ENCODE measurements at regions not wholly inside any gene's neighbourhood (a gene's known extent, or its start where the extent isn't known, plus 50 kb on each side); places are given as distances from the start of the nearest gene placed in this dataset.

GRCh38 chr2:22035361-22035830 lies 911.6 kb downstream of the TDRD15 start:
- Histone ChIP-seq H3K4me1 (no peaks in the 10 kb centered on the region), H3K27ac (no peak overlapping the region), H2AFZ (no peak overlapping the region), H3K4me2 (ENCODE audit: low read length) (no peak overlapping the region), H3K4me3 (ENCODE audit: low read depth, low read length) (no peak overlapping the region), H3K9ac (no peak overlapping the region), H3K36me3 (ENCODE audit: control insufficient read depth, insufficient read depth, low read length) (no peaks in the 10 kb centered on the region), H3K9me3 (ENCODE audit: control insufficient read depth, low read length) (no peaks in the 10 kb centered on the region), H3K79me2 (no peaks in the 10 kb centered on the region), H3K27me3 (ENCODE audit: control insufficient read depth, insufficient read depth, low read length) (no peaks in the 10 kb centered on the region)
- TF ChIP-seq CTCF (IDR thresholded peaks at IDR 0.05): no peak

- H3K79me2 ChIP-seq: no peaks in the 10 kb centered on the region
- no peak overlapping the region for H3K4me3 ChIP-seq (ENCODE audit: low read depth, low read length)
- no peaks in the 10 kb centered on the region for H3K4me1 ChIP-seq
- no peaks in the 10 kb centered on the region for H3K9me3 ChIP-seq (ENCODE audit: control insufficient read depth, low read length)
- H3K4me2 ChIP-seq (ENCODE audit: low read length): no peak overlapping the region
- no peak overlapping the region for H2AFZ ChIP-seq
- H3K27ac ChIP-seq: no peak overlapping the region
- no peaks in the 10 kb centered on the region for H3K36me3 ChIP-seq (ENCODE audit: control insufficient read depth, insufficient read depth, low read length)
- no peaks in the 10 kb centered on the region for H3K27me3 ChIP-seq (ENCODE audit: control insufficient read depth, insufficient read depth, low read length)
- no peak for TF ChIP-seq CTCF (IDR thresholded peaks at IDR 0.05)
- no peak overlapping the region for H3K9ac ChIP-seq
Observed at GRCh38 chr2:22037274-22037673, 913.5 kb downstream of the TDRD15 start.

GRCh38 chr2:22043784-22044183 lies 920.0 kb downstream of the TDRD15 start:
- Histone ChIP-seq H3K4me1 (no peaks in the 10 kb centered on the region), H3K9ac (no peak overlapping the region), H3K79me2 (no peaks in the 10 kb centered on the region), H3K4me3 (ENCODE audit: low read depth, low read length) (no peak overlapping the region), H3K4me2 (ENCODE audit: low read length) (no peak overlapping the region), H3K9me3 (ENCODE audit: control insufficient read depth, low read length) (no peaks in the 10 kb centered on the region), H3K27ac (no peak overlapping the region), H2AFZ (no peak overlapping the region), H3K27me3 (ENCODE audit: control insufficient read depth, insufficient read depth, low read length) (no peaks in the 10 kb centered on the region), H3K36me3 (ENCODE audit: control insufficient read depth, insufficient read depth, low read length) (no peaks in the 10 kb centered on the region)
- no peak for TF ChIP-seq CTCF (IDR thresholded peaks at IDR 0.05)

GRCh38 chr2:22055784-22056620 lies 932.2 kb downstream of the TDRD15 start:
- Histone ChIP-seq H3K4me3 (ENCODE audit: low read depth, low read length) (no peak overlapping the region), H3K4me2 (ENCODE audit: low read length) (no peak overlapping the region)
- TF ChIP-seq CTCF (IDR thresholded peaks at IDR 0.05): no peak

More at GRCh38 chr2:22055784-22056620, 932.2 kb downstream of the TDRD15 start:
- Histone ChIP-seq H3K27me3 (ENCODE audit: control insufficient read depth, insufficient read depth, low read length) (no peaks in the 10 kb centered on the region), H3K79me2 (no peaks in the 10 kb centered on the region), H3K9me3 (ENCODE audit: control insufficient read depth, low read length) (no peaks in the 10 kb centered on the region), H3K4me1 (no peaks in the 10 kb centered on the region), H3K9ac (no peak overlapping the region), H3K27ac (no peak overlapping the region), H3K36me3 (ENCODE audit: control insufficient read depth, insufficient read depth, low read length) (no peaks in the 10 kb centered on the region), H2AFZ (no peak overlapping the region)

Measured in parathyroid adenoma (tissue), 2 donors.